Stimulated activated CD4-positive, alpha-beta T cell treated with anti-CD3 and anti-CD28 coated beads, Interleukin-1b, Interleukin-23, amount 100 ng/mL, for 4 hours (primary cell): ENCODE measurements at regions not wholly inside any gene's neighbourhood (a gene's known extent, or its start where the extent isn't known, plus 50 kb on each side); places are given as distances from the start of the nearest gene placed in this dataset.
"Not testable (repeated sequence)": the region's sequence is repeated elsewhere in the genome, so short reads cannot be mapped to it uniquely, and the experiment has no call there.

ENCODE experiments used
- DNase-seq, 2 donors: peaks; one replicate each; pipeline ENCODE4 v3.0.0-alpha.2; 2020; ENCODE audit warnings: low read depth in 2 of 2

DNA sequence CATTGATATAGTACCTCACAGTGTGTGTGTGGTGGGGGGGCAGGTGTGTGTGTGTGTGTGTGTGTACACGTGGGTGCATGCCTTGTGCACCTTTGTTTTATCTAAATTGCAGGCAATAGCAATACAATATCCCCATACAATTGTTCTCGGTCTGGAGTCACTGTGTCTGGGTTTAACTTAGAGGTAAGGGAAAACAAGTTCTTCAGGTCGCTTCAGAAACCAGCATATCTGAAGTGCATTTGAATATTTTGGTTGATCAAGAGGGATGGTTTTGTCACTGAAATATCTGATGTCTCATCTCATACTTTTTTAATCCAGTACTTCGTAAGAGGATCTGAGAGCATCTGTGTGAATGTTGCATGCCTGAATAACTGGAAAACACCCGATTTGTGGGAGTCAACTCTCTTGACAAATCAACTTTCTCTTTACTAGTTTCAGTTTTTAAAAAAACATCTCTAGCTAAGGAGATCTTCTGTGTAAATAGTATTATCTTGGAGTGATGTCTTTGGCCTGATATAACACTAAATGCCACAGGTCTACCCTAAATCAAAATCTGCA lies 206.8 kb upstream of the NR2F2 start:
- no peak for DNase-seq

DNA sequence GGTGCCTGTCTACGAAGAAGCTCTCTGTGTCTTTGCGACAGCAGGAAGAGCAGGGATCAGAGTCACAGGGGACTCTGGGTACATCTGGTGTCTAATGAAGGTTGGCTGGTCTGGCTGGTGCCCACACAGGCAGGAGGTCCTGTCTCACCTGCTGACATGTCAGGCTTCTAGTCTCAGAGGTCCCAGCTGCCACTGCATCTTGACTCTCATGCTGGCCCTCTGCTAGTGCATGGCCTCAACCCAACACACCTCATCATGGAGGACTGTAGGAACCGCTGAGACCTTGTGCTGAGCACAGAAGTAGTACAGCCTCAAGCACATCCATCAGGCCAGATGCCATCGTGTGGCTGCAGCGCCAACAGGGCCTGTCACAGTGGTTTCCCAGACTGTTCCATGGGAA lies 206.1 kb upstream of the NR2F2 start:
- no peak for DNase-seq

DNA sequence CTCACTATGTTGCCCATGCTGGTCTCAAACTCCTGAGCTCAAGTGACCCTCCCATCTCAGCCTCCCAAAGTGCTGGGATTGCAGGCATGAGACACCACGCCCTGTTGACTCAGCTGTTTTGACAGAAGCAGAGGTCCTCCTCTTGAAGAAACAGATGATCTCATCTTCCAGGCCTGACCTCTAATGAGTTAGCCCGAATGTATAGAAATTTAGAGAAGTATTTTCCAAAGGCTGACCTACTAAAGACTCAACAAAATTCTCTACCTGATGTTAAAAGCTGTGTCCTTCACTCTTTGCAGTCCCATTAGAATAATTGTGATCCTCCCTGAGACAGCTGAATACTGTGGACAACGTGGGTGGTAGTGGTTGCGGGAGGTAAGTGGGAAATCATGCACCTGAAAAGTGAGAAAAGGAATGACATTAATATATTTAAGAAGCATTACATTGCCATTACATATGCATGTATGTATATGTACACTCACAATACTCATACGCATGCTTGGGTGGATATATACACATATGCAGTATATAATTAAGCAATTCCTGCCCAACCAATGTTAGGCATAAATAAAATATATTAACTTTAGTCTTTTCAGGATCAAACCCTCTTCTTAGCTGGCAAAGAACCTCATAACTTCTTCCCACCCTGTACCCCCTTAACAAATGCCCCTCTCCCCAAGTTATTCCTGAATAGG lies 204.6 kb upstream of the NR2F2 start:
- DNase-seq = no peak

DNA sequence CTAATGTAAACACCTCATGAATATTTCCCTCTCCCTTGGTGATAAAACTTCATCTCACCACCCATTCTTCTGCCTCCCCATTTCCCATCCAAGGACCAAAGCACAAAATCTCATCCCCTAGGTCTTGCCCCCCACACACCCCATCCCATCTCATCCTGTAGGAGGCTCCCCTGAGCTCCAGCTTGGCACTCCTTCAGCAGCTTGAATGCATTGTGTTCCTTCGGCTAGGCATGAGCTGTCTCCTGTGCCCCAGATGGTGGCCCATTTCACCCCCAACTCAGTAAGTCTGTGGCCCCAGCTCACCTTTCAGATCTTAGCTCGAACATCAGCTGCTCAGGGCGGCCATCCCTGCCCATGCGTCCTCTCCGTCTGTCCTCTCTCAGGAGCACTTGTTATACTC lies 203.6 kb upstream of the NR2F2 start:
- no peak for DNase-seq

DNA sequence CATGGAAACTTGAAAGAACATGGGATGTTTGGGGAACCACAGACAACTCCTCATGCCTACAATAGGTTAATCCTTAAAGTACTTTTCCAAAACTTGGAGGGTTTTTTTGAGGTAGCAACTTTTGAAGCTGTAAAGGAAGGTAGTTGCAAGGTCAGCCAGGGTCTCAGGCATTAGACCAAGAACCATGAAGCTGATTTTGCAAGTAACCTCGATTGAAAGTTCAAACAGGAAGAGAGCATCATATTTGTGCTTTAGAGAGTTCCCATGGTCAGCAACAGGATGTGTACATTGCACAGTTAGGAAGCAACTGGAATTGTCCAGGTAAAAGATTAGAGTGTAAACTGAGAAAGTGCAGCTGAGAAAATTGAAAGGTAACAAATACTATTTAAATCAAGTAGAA lies 199.8 kb upstream of the NR2F2 start:
- DNase-seq = no peak

DNA sequence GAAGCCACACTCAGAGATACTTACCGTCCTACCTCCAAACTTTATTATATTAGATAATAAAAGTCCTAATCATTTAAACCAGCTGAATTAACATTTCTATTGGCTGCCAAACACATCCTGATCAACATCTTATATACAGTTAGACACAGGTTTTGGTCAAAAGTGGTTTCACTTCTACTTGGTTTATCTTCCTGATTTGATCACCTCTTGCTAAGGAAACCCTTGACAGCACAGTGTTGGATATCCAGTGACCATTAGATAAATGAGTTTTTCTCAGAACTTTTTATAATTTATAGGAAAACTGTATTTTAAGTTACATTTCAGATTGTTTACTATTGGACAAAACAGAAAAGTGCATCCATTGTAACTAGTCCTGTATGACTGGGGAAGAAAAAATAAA lies 198.4 kb upstream of the NR2F2 start:
- DNase-seq = no peak

DNA sequence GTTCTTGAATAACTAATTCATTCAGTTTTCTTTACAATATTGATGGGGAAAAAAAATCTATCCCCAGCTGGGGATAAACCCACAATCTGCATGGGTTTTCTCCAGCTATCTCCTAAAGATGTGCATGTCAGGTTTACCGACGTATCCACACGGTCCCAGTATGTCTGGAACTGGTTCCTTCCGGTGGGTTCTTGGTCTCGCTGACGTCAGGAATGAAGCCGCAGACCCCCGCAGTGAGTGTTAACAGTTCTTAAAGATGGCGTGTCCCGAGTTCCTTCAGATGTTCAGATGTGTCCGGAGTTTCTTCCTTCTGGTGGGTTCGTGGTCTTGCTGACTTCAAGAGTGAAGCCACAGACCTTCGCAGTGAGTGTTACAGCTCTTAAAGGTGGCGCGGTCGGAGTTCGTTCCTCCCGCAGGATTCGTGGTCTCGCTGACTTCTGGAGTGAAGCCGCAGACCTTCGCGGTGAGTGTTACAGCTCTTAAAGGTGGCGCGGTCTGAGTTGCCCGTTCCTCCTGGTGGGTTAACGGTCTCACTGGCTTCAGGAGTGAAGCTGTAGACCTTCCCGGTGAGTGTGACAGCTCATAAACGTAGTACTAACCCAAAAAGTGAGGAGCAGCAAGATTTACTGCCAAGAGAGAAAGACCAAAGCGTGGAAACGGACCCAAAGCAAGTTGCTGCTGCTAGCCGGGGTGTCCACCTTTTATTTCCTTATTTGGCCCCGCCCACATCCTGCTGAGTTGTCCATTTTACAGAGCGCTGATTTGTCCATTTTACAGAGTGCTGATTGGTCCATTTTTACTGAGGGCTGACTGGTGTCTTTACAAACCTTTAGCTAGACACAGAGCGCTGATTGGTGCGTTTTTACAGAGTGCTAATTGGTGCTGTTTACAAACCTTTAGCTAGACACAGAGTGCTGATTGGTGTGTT lies 195.1 kb upstream of the NR2F2 start:
- DNase-seq = no peak

DNA sequence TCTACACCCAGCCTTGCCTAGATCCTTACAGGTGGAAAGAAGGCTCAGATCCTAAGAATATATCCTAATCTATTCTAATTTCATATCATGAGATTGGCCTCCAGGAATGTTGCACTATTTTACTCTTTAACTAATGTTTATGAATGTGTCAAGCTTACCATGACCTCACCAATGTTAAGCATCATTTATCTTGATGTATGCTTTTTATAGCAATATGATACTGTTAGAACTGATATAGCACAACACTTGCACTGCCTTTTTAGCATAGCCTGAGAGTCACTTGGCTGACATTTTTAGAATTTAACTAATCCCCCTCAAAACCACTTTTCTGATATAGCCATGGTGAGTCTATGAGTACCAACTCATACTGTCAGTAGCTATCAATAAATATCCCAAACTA lies 191.5 kb upstream of the NR2F2 start:
- no peak for DNase-seq

DNA sequence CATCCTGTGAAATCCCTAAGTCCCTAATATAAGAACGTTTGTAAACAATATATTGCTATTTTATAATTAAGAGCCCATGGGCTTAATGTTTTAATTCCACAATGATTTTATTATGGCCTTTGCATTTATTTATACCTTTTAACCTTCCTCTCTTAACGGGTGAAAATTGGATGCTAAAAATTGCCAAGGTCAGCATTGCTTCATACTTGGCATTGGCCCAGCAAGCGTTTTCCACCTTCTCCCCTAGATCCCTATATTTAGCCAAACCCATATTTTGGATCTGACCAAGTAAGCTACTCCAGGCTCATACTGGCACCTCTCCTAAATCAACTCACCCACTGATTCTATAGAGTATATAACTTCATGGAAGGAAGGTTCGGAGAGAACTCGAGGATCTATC lies 188.0 kb upstream of the NR2F2 start:
- DNase-seq = no peak

DNA sequence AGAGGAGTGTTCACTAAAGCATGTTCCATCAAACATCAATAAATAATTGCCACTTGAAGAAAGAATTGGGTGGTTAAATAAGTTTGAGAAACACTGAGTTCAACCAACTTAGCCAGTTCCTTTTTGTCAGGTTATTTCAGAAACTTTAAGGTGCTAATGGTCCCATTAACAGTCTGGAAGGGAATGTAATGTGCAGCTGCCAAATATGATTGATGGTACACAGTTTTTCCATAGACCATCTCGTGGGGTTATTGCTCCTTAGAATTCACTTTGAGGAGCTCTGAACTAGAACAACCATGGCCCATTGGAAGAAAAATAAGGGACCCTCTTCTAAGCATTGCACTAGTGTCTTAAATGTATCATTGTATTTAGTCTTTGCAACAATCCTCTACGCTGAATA lies 185.8 kb upstream of the NR2F2 start:
- no peak for DNase-seq

DNA sequence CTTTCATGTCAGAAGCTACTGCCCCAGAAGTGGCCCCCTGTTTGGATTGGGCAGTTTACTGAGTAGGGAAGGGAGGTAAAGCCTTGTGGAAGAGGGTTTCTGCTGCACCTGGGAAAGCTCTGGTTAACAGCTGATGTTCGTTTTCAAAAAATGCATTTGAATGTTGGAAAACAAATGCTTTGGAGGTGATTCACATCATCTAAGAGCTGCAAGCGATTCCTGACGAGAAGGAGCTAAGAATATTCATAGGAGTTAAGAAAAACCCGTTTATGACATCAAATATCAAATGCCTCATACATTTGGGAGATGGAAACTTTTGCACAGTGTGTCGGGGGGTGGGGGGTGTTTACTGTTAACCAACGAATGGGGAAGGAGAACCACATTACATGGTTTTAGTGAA lies 183.8 kb upstream of the NR2F2 start:
- no peak for DNase-seq

DNA sequence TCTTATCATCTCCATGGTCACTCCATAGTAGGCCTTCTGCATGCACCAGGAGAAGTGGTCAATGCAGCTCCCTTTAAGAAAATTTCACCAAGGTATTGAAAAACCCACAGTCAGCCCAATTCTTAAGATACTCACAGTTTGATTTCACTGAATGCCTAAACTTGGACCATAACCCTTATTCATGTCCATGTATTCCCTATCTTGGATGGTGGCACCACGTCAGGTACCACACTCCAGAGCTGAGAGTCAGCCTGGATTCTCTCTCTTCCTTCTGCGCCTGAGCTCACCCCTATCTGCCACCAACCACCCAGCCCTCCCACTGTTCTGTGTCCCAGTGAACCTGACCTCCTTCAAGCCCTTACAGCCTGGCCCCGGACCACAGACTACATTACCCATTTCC lies 183.2 kb upstream of the NR2F2 start:
- no peak for DNase-seq

DNA sequence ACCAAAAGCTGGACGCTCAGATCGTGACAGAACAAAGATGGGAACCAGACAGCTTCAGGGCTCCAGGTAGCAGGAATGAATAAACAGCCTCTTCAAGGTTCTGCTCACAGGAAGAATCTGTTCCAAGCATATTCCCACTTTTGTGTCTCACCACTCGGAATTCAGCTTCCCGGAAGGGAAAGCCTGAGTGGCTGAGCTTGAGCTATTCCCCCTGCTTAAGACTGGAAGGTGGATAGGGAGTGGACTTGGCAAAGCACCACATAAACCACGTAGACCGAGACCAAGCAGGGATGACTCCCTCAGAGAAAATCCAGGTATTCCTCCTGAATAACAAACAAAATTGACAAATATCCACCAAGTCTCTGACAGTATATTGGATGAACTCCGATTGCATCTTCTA lies 180.2 kb upstream of the NR2F2 start:
- DNase-seq = no peak

DNA sequence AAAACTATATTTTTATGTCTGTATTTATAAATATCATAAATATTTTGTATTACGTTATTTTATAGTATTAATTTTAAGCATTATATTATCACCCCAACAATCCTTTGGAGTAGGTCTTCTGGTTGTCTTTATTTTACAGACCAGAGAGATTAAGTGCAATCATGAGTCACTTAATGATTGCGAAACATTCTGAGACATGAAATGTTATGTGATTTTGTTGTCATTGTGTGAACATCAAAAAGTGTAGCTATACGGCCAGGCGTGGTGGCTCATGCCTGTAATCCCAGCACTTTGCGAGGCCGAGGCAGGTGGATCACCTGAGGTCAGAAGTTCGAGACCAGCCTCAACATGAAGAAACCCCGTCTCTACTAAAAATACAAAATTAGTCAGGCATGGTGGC lies 178.8 kb upstream of the NR2F2 start:
- DNase-seq = not testable (repeated sequence)

DNA sequence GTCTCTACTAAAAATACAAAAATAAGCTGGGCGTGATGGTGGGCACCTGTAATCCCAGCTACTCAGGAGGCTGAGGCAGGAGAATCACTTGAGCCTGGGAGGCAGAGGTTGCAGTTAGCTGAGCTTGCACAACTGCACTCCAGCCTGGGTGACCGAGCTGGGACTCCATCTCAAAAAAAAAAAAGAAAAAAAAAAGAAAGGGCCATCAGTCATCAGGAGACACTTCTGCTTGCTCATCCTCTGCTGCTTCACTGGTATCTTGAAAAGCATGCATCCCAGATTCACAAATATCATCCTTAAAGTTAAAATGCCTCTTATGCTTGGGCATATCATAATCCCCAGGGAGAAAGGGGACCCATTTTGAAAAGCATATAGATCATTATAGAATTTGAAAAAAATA lies 176.6 kb upstream of the NR2F2 start:
- no peak for DNase-seq

DNA sequence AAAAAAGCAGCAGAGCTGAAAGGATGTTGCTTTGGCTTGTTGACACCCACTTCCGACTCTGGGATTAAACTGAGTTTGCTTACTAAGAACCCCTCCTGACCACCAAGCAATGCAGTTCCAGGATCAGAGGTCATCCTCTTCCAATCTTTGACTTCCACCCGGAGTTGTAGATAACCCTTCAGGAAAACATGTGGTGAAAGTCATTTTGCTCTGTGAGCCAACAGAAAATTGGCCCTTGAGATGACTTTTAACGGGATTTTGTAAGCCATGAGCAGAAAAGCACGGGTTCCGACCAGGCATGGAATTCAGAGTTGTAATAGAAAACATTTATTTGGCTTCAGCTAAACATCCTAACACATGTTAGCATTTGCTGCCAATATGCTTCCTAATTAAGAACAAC lies 171.6 kb upstream of the NR2F2 start:
- no peak for DNase-seq

DNA sequence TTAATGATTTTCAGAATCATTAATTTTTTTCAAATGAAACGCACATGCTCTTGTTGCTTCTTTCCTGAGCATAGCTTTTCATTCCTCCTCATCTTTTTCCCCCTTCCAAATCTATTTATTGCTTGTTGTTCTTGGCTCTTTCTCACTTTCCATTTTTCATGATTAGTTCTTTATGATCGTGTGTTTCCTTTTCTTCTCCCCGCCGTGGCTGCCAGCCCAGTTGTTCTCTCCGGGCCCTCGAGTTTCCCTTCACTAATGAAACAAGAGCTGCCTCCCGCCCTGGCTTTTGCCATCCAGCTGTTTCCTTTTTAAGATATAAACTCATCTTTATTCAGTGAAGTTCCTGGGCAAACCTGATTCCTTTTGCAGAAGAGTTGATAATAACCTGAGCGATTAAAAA lies 170.2 kb upstream of the NR2F2 start:
- no peak for DNase-seq

DNA sequence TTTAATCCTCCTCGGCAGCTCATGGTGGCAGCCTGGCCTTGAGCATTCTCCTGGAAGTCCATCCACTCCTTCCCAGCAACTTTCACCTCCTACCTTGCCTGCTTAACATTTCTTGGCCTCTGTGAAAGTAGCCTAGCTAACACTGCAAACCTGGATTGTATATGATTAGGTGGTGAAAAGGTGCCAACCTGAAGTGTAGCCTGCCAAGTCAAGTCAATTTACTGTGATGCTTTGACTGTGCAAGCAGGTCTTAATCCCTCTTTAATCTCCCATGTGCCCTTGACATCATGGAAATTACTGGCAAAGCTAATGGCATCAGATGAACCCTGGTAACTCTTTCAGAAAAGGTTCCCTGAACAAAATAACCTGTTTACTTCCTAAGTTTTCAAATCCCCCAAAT lies 169.7 kb upstream of the NR2F2 start:
- no peak for DNase-seq

DNA sequence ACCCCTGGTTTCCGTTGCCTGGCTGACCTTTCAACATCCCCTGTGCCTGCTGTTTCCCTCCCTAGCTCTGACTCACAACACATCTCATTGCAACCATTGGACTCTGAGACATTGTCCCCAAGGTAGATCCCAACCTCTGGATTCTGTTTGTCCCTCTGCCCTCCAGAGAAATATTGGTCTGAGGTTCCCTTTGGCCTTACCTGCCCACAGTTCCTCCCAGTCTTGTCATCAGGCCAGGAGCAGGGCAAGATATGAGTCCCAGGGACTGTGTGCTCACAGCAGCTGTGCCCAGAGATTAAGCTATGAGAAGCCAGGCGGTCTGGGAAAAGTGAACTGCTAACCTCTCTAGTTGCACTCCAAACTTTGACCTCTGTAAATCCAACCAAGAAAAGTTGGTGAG lies 168.2 kb upstream of the NR2F2 start:
- DNase-seq = no peak

DNA sequence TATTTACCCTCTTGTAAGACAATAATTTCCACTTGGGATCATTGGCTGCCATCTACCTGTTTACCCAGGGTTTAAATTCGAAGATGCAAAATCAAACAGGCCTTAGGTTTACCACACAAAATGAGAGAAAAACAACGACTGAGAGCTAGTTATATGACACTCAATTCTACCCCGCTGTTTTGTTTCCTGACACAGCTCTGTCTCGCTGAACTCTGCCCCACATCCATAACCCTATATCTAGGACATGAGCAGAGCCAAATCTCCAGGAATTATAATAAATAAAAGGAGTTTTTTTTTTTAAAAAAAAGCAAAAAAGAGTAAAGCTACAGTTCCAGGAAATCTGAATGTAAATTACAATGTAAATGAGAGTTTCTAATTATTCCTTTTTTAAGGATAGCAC lies 165.4 kb upstream of the NR2F2 start:
- DNase-seq = no peak

DNA sequence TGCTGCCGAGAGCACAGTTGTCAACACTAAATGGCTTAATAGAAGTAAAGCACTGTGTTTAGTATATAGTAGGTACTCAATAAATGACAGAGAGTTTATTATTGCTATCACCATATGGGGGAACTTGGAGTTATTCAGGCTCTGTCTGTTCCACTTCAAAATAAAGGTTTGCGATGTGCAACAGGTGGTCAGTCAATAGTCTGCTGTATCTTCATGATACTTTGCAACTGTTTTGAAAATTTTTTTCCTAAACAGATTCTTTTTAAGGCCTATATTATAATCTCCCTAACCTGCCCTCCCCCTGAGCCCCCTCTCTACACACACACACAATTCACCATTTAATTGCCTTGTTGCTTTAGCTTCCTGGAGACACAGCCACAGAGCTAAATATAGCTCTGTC lies 164.7 kb upstream of the NR2F2 start:
- DNase-seq = no peak

DNA sequence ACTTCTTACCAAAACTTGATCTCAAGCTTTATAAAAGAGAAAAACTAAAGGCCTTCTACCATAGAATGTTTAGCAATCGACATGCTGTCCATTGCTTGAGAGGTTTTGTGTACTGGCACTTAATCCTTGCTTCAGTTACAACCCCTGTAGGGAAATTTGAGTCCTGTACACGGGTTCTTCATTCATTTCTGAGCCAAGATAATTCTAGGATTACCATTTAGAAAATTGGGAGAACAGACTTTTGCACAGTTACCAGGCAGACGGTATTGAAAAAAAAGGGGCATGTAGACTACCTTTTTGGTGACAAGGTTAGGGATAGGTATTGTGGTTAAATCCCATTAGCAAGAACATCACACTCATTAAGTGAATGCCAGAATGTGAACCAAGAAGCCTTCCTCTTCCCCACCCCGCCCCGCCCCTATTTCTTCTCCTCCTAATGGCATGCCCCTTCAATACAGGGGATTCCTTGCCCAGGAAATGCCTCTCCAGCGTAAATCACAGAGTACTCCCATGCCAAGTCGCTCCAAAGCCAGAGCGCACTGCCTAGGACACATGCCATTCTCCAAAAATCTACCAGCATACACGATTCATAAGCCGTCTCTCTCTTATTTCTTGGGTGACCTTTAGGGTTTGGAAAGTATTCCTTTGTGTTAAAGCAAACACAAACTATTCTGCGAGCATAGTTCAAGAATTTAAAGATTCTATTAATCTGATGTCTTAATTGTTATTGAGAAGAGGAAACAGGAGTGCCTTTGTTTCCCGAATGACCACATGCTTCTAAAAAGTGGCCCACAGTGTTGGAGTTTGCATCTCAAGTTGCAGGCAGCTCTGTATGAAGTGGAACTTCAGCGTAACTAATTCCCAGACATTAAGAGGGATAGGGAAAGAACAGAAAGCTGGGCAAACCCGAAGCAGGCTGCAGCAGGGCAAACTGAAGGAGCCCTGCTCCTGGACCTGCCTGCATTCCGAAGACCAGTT lies 164.0 kb upstream of the NR2F2 start:
- DNase-seq = no peak
